DOHH2 (cell line): ENCODE measurements at regions not wholly inside any gene's neighbourhood (a gene's known extent, or its start where the extent isn't known, plus 50 kb on each side); places are given as distances from the start of the nearest gene placed in this dataset.

Experiments
- EZH2phosphoT487 ChIP-seq: fragments of 200-600 bp; sonication (generic); IDR thresholded peaks from 2 replicates; pipeline ENCODE4 v1.6.1; 2017; ENCODE audit warnings: borderline replicate concordance, mild to moderate bottlenecking, antibody characterized with exemption, low read length, moderate library complexity, mixed read lengths
- TF ChIP-seq, protein P1 (sequence below): fragments of 200-600 bp; sonication (generic); IDR thresholded peaks from one replicate; pipeline ENCODE4 v1.5.1; 2014; ENCODE audit warnings: antibody characterized with exemption, mild to moderate bottlenecking, low read depth, low read length; ENCODE audit not compliant: poor library complexity, severe bottlenecking

DNA sequence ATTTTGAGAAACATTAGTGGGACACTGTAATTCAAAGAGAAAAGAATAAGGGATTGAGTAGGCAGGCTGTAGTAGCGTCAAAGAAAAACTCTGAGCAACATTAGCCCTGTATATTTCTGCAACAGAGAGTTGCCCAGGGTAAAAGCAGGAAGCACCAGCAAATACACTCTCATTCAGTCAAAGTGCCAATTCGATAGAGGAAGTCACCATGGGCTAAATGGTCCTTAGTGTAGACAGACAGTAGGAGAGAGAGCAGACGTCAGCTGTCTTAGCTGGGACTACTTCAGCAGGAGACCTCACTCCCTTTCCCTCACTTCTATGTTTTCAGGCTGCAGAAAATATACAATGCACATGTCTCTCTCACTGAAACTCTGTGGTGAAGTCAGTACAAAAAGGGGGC lies 2073.8 kb upstream of the TENM3 start:
- TF ChIP-seq, protein P1, sequence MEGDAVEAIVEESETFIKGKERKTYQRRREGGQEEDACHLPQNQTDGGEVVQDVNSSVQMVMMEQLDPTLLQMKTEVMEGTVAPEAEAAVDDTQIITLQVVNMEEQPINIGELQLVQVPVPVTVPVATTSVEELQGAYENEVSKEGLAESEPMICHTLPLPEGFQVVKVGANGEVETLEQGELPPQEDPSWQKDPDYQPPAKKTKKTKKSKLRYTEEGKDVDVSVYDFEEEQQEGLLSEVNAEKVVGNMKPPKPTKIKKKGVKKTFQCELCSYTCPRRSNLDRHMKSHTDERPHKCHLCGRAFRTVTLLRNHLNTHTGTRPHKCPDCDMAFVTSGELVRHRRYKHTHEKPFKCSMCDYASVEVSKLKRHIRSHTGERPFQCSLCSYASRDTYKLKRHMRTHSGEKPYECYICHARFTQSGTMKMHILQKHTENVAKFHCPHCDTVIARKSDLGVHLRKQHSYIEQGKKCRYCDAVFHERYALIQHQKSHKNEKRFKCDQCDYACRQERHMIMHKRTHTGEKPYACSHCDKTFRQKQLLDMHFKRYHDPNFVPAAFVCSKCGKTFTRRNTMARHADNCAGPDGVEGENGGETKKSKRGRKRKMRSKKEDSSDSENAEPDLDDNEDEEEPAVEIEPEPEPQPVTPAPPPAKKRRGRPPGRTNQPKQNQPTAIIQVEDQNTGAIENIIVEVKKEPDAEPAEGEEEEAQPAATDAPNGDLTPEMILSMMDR: no peak
- no peak for TF ChIP-seq EZH2phosphoT487
